ENCODE measurements at regions not wholly inside any gene's neighbourhood (a gene's known extent, or its start where the extent isn't known, plus 50 kb on each side); places are given as distances from the start of the nearest gene placed in this dataset.
A peak's percentile ranks its signal among the peaks of the same experiment; 100 is the strongest.

DNA sequence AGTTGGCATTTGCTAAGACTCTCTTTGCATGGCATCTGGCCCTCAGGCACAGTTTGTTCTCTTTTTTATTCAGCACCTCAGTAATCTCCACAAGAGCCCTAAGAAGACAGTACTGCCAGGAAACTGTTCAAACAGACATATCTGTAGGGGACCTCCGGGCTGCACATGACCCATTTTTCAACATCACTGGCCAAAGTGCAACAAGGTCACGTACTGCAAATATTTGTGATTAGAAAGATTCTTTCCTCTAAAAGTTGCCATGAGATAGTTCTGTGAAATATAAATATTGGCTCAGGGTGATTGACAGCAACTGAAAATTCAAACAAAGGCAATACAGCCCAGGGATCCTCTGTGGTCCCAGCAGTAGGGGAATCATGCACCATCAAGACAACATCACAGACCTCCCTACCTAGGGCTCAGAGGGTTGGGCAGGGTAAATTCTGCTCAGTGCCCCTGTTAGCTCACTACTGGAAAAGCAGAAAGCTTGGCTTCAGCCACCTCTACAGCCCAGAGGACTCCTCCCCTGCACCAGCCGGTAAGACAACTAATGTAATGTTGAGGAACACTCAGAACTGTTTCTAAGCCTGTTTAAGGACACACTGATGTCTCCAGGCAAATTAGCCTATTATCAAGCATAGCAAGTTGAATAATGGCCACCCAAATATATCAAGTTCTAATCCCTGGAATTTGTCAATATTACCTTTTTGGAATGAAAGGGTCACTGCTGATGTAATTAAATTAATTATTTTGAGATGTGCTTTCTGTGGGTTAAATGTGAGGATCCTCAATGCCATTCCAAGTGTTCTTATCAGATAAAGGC, 117.4 kb upstream of the LPP start:
- TF ChIP-seq, protein P1, sequence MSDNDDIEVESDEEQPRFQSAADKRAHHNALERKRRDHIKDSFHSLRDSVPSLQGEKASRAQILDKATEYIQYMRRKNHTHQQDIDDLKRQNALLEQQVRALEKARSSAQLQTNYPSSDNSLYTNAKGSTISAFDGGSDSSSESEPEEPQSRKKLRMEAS (IDR thresholded peaks at IDR 0.05; ENCODE audit: low read depth, low read length) = no peak
- no peak for TF ChIP-seq POLR2A (IDR thresholded peaks at IDR 0.05; ENCODE audit: extremely low read depth, insufficient read length)
- TF ChIP-seq MYC (IDR thresholded peaks at IDR 0.05; ENCODE audit: low read depth, low read length) = no peak
- TF ChIP-seq, protein P2, sequence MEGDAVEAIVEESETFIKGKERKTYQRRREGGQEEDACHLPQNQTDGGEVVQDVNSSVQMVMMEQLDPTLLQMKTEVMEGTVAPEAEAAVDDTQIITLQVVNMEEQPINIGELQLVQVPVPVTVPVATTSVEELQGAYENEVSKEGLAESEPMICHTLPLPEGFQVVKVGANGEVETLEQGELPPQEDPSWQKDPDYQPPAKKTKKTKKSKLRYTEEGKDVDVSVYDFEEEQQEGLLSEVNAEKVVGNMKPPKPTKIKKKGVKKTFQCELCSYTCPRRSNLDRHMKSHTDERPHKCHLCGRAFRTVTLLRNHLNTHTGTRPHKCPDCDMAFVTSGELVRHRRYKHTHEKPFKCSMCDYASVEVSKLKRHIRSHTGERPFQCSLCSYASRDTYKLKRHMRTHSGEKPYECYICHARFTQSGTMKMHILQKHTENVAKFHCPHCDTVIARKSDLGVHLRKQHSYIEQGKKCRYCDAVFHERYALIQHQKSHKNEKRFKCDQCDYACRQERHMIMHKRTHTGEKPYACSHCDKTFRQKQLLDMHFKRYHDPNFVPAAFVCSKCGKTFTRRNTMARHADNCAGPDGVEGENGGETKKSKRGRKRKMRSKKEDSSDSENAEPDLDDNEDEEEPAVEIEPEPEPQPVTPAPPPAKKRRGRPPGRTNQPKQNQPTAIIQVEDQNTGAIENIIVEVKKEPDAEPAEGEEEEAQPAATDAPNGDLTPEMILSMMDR (IDR thresholded peaks at IDR 0.05; ENCODE audit: low read depth, low read length) = no peak
- peak; percentile 14 for DNase-seq (ENCODE audit: low read depth)
- no peak overlapping the region for H3K4me3 ChIP-seq (ENCODE audit: low read depth, low read length)

DNA sequence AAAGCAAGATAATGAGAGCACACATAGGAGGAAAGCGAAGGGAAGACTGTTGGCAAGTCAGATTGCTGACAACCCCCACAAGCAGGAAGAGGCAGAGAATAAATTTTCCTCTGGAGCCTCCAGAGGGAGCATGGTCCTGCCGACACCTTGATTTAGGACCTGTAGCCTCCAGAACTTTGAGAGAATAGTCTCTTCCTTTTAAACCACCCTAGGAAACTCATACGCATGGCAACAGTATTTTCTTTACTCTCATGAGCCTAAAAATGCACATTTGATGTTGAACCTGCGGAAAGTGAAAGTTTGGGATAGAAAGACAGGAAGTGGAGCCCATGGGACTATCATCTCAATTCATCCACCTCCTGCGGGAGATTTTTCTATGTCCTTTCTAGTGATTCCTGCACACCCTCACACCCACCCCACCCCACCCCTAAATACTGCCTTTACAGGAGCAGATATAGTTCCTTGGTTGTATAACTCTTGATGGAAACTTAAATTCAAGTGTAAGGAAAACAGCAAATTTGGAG, 116.7 kb upstream of the LPP start:
- DNase-seq (ENCODE audit: low read depth) = no peak
- TF ChIP-seq MYC (IDR thresholded peaks at IDR 0.05; ENCODE audit: low read depth, low read length) (no peak), POLR2A (IDR thresholded peaks at IDR 0.05; ENCODE audit: extremely low read depth, insufficient read length) (no peak)
- TF ChIP-seq, protein P2 (IDR thresholded peaks at IDR 0.05; ENCODE audit: low read depth, low read length) = no peak
- TF ChIP-seq, protein P1 (IDR thresholded peaks at IDR 0.05; ENCODE audit: low read depth, low read length) = no peak
- H3K4me3 ChIP-seq (ENCODE audit: low read depth, low read length) = no peak overlapping the region

DNA sequence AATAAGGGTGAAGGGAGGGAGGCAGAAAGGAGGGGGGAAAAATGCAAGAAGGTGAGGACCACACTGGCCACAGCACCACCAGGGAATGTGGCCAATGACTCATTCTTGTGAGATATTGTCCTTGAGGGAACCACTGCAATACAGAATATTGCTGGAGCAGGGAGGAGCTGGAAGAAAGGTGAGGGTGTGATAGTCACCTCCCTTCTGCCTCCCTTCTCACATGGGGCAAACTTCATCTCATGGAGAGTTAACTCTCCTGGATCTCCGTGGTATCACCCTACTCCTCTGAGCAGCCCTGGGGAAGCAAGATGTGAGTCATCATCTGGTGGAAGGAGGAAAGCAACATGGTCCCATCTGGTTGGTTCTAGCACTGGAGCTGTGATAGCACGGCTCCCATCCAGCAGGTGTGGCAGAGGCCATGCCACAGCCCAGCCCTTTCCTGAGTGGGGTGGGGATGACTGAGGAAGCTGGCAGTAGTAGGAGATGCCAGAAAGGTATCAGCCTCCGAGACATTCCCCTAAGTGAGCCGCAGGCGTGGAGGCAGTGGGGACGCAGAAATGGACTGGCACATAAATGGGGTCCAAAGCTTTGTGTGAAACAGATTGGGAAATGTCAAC, 115.9 kb upstream of the LPP start:
- TF ChIP-seq, protein P2 (IDR thresholded peaks at IDR 0.05; ENCODE audit: low read depth, low read length) = no peak
- TF ChIP-seq MYC (IDR thresholded peaks at IDR 0.05; ENCODE audit: low read depth, low read length) (no peak), POLR2A (IDR thresholded peaks at IDR 0.05; ENCODE audit: extremely low read depth, insufficient read length) (no peak)
- TF ChIP-seq, protein P1 (IDR thresholded peaks at IDR 0.05; ENCODE audit: low read depth, low read length) = no peak
- no peak for DNase-seq (ENCODE audit: low read depth)
- H3K4me3 ChIP-seq (ENCODE audit: low read depth, low read length) = no peak overlapping the region

DNA sequence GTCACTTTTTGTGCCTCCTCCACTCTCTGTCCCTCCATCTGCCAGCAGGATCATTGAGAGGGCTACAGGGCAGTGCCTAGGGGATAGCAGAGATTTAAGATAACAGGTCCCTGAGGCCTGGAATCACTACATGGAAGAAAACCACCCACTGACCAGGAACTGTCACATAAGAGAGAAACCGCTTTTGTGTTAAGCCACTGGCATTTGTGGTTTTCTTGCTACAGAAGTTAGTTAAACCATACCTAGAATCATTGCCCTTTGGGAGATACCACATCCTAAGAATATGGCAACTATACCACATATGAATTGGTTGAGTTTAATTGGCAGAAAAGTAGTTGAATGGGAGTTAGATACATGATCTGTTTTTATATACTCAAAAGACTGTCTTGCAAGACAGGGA, 112.8 kb upstream of the LPP start:
- TF ChIP-seq, protein P2 (IDR thresholded peaks at IDR 0.05; ENCODE audit: low read depth, low read length) = no peak
- TF ChIP-seq POLR2A (IDR thresholded peaks at IDR 0.05; ENCODE audit: extremely low read depth, insufficient read length) (no peak), MYC (IDR thresholded peaks at IDR 0.05; ENCODE audit: low read depth, low read length) (no peak)
- TF ChIP-seq, protein P1 (IDR thresholded peaks at IDR 0.05; ENCODE audit: low read depth, low read length) = no peak
- DNase-seq (ENCODE audit: low read depth) = peak; percentile 15
- no peak overlapping the region for H3K4me3 ChIP-seq (ENCODE audit: low read depth, low read length)

DNA sequence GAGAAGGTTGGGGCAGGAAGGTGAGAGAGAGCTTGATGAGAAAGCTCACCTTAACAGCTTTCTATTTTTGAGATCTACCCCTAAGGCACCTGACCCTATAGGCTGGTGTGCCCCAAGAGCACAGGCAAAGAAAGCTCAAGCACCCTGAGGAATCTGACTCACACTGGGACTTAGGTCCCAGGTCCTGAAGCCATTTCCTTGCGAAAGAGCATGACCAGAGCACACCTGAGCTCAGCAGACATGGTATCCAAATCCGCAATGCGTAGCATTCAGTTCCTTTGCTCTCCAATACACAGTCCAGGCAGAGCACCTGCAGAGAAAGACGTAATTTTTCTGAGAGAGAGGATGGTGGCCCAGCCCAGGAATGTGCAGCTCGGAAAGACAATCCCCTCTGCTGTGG, 112.1 kb upstream of the LPP start:
- DNase-seq (ENCODE audit: low read depth) = no peak

More for the DNA sequence above, 112.1 kb upstream of the LPP start:
- TF ChIP-seq POLR2A (IDR thresholded peaks at IDR 0.05; ENCODE audit: extremely low read depth, insufficient read length) = no peak
- TF ChIP-seq MYC (IDR thresholded peaks at IDR 0.05; ENCODE audit: low read depth, low read length) = no peak
- TF ChIP-seq, protein P2 (IDR thresholded peaks at IDR 0.05; ENCODE audit: low read depth, low read length) = no peak
- TF ChIP-seq, protein P1 (IDR thresholded peaks at IDR 0.05; ENCODE audit: low read depth, low read length) = no peak
- H3K4me3 ChIP-seq (ENCODE audit: low read depth, low read length) = no peak overlapping the region
